ENCODE measurements at regions not wholly inside any gene's neighbourhood (a gene's known extent, or its start where the extent isn't known, plus 50 kb on each side); places are given as distances from the start of the nearest gene placed in this dataset.
"Not testable (repeated sequence)": the region's sequence is repeated elsewhere in the genome, so short reads cannot be mapped to it uniquely, and the experiment has no call there.

DNA sequence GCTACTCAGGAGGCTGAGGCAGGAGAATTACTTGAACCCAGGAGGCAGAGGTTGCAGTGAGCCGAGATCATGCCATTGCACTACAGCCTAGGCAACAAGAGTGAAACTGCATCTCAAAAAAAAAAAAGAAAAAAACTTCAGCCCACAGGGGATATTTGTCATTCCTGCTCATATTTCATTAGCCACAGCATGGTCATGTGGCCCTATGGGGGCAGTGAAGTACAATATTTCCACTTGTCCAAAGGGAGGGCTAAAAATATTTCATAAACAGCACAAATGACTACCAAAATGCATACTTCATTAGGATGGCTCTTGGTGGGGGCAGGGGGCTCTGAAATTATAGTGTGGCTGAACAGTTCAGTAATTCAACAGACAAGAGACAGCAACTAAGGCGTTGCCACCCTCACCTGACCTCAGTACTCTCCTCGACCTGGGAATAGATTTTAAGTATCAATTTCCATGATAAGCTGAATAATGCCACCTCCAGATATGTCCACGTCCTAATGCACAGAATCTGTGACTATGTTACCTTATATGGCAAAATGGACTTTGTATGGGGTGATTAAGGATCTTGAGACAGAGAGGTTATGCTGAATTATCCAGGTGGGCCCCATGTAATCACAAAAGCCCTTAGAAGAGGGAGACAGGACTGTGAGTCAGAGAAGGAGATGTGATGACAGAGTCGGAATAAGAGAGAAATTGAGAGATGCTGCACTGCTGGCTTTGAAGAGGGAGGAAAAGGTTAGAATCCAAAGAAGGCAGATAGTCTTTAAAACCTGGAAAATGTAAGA is 158.2 kb upstream of the CRIM1 start:
- intact Hi-C loops (cut with DNase I), result no loop called here
- Histone ChIP-seq H3K27me3 (ENCODE audit: control insufficient read depth in 1 of 2, insufficient read depth in 2 of 2, low read length in 1 of 2) (no peaks in the 10 kb centered on the region), H3K27ac (ENCODE audit: low read depth in 1 of 2, low read length in 2 of 2) (no peak overlapping the region), H3K4me1 (ENCODE audit: control insufficient read depth in 1 of 2, insufficient read depth in 2 of 2, low read length in 2 of 2) (no peaks in the 10 kb centered on the region), H3K36me3 (ENCODE audit: control insufficient read depth in 1 of 2, insufficient read depth in 2 of 2, low read length in 1 of 2) (no peaks in the 10 kb centered on the region), H3K9me3 (ENCODE audit: control insufficient read depth, low read length) (peaks cover 6% of the 10 kb centered on the region), H3K4me3 (ENCODE audit: low read length in 2 of 2) (no peak overlapping the region)
- WGBS, 2 donors, result 62 to 64% methylated on average over 5 of the region's 5 CpGs
- DNase-seq, result no peak
- ATAC-seq (ENCODE audit: low FRiP score), result no peak

DNA sequence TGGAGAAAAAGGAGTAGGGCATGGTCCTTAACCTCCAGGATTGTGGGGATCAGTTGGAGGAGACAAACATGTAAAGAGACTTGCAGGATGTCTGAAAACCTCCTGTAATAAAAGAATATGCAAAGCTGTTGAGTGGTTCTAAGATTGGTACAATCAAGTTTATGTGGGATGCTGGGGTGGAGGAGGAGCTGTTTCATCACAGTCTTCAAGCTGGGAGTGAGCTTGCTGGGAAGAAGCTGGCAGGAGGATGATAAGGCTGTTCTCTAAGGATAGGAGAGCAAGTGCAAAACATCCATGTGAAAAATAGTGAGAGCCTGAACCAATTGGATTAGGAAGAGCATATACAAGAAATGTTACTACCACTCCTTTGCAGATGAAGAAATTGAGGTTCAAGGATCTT is 161.9 kb upstream of the CRIM1 start:
- Histone ChIP-seq H3K4me3 (ENCODE audit: low read length in 2 of 2) (no peak overlapping the region), H3K36me3 (ENCODE audit: control insufficient read depth in 1 of 2, insufficient read depth in 2 of 2, low read length in 1 of 2) (no peaks in the 10 kb centered on the region), H3K27me3 (ENCODE audit: control insufficient read depth in 1 of 2, insufficient read depth in 2 of 2, low read length in 1 of 2) (no peaks in the 10 kb centered on the region), H3K4me1 (ENCODE audit: control insufficient read depth in 1 of 2, insufficient read depth in 2 of 2, low read length in 2 of 2) (no peaks in the 10 kb centered on the region), H3K9me3 (ENCODE audit: control insufficient read depth, low read length) (no peaks in the 10 kb centered on the region), H3K27ac (ENCODE audit: low read depth in 1 of 2, low read length in 2 of 2) (no peak overlapping the region)
- intact Hi-C loops (cut with DNase I), result no loop called here
- ATAC-seq (ENCODE audit: low FRiP score), result no peak
- no peak for DNase-seq

DNA sequence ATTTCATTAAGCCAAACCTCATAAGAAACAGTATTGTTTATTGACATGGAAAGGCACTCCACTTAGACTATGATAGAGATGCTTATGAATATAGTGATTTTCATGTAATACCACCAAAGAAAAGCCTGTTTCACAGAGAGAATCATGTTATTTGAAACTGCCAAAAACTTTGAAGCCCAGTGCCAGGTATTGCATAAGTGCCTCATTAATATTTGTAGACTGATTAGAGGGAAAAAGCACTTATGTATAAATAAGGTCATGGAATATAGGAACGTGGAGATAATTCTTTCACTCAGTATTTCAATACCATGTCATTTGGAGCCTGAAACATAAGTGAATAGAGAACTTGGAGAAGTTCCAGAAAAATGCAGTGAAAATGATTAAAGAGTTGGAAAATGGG is 162.6 kb upstream of the CRIM1 start:
- intact Hi-C loops (cut with DNase I), result no loop called here
- no peak overlapping the region for H3K27ac ChIP-seq (ENCODE audit: low read depth in 1 of 2, low read length in 2 of 2)
- WGBS, 2 donors, result 2% methylated on average over 1 of the region's 1 CpG

DNA sequence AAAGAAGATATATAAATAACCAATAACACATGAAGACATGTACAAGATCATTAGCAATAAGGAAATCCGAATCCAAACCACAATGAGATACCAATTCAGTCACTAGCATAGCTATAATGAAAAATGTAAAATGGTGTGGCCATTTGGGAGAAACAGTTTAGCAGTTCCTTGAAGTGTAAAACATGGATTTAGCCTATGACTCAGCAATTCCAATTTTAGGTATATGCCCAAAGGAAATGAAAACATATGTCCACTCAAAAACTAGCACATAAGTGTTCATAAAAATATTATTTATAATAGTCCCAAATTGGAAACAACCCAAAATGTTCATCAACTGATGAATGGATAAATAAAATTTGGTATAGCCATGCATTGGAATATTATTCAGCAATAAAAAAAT is 165.5 kb upstream of the CRIM1 start:
- Histone ChIP-seq H3K27ac (ENCODE audit: low read depth in 1 of 2, low read length in 2 of 2) (no peak overlapping the region), H3K9me3 (ENCODE audit: control insufficient read depth, low read length) (no peaks in the 10 kb centered on the region), H3K27me3 (ENCODE audit: control insufficient read depth in 1 of 2, insufficient read depth in 2 of 2, low read length in 1 of 2) (peaks cover 0 to 1% of the 10 kb centered on the region in 2 donors), H3K4me1 (ENCODE audit: control insufficient read depth in 1 of 2, insufficient read depth in 2 of 2, low read length in 2 of 2) (no peaks in the 10 kb centered on the region), H3K4me3 (ENCODE audit: low read length in 2 of 2) (no peak overlapping the region), H3K36me3 (ENCODE audit: control insufficient read depth in 1 of 2, insufficient read depth in 2 of 2, low read length in 1 of 2) (no peaks in the 10 kb centered on the region)
- ATAC-seq (ENCODE audit: low FRiP score) (no peak), DNase-seq (no peak)
- 68 to 80% methylated on average over 1 of the region's 1 CpG for WGBS, 2 donors
- intact Hi-C loops (cut with DNase I), result no loop called here

More for the DNA sequence above, 162.6 kb upstream of the CRIM1 start:
- Histone ChIP-seq H3K4me1 (ENCODE audit: control insufficient read depth in 1 of 2, insufficient read depth in 2 of 2, low read length in 2 of 2) (no peaks in the 10 kb centered on the region), H3K4me3 (ENCODE audit: low read length in 2 of 2) (no peak overlapping the region), H3K27me3 (ENCODE audit: control insufficient read depth in 1 of 2, insufficient read depth in 2 of 2, low read length in 1 of 2) (no peaks in the 10 kb centered on the region), H3K36me3 (ENCODE audit: control insufficient read depth in 1 of 2, insufficient read depth in 2 of 2, low read length in 1 of 2) (no peaks in the 10 kb centered on the region), H3K9me3 (ENCODE audit: control insufficient read depth, low read length) (no peaks in the 10 kb centered on the region)
- no peak for DNase-seq
- ATAC-seq (ENCODE audit: low FRiP score), result no peak

DNA sequence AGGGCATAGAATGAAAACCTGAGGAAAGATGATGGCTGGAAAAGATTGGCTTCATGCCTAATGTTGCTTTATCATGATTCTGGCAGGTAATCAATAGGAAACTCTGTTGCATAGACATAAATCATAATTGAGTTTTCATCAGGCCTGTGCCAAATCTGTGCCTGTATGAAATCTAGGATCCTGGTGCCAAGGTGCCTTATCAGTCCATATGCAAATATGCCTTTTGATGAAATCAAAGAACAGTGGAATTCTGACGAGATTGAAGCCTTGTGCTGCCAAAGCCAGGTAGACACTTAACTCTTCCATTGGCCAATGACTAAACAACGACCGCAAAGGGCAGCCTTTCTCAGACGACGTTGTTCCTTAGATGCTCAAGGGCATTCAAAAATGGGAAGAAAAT is 170.0 kb upstream of the CRIM1 start:
- H3K4me1 ChIP-seq (ENCODE audit: control insufficient read depth in 1 of 2, insufficient read depth in 2 of 2, low read length in 2 of 2), result no peaks in the 10 kb centered on the region

DNA sequence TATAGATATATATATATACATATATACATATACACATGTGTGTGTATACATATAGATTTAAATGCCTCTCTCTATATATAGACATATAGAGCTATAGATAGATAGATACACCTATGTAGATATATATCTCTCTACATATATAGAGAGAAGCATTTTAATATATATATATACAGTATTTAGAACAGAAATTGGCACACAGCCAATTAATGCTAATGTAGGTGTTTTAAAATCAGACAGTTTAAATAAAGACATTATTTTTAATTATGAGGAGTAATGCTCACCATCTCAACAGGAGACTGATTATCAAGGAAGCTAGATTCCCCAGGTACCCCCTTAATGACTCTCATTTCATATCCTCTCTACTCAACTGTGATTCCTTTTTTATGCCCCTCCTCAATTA is 170.7 kb upstream of the CRIM1 start:
- H3K9me3 ChIP-seq (ENCODE audit: control insufficient read depth, low read length), result no peaks in the 10 kb centered on the region
- H3K4me1 ChIP-seq (ENCODE audit: control insufficient read depth in 1 of 2, insufficient read depth in 2 of 2, low read length in 2 of 2), result no peaks in the 10 kb centered on the region
- DNase-seq (no peak), ATAC-seq (ENCODE audit: low FRiP score) (no peak)
- no peaks in the 10 kb centered on the region for H3K36me3 ChIP-seq (ENCODE audit: control insufficient read depth in 1 of 2, insufficient read depth in 2 of 2, low read length in 1 of 2)
- no peak overlapping the region for H3K27ac ChIP-seq (ENCODE audit: low read depth in 1 of 2, low read length in 2 of 2)
- intact Hi-C loops (cut with DNase I), result no loop called here
- H3K4me3 ChIP-seq (ENCODE audit: low read length in 2 of 2), result no peak overlapping the region
- H3K27me3 ChIP-seq (ENCODE audit: control insufficient read depth in 1 of 2, insufficient read depth in 2 of 2, low read length in 1 of 2), result peaks cover 0 to 1% of the 10 kb centered on the region in 2 donors

More for the DNA sequence above, 170.0 kb upstream of the CRIM1 start:
- Histone ChIP-seq H3K27me3 (ENCODE audit: control insufficient read depth in 1 of 2, insufficient read depth in 2 of 2, low read length in 1 of 2) (peaks cover 0 to 1% of the 10 kb centered on the region in 2 donors), H3K9me3 (ENCODE audit: control insufficient read depth, low read length) (no peaks in the 10 kb centered on the region), H3K36me3 (ENCODE audit: control insufficient read depth in 1 of 2, insufficient read depth in 2 of 2, low read length in 1 of 2) (no peaks in the 10 kb centered on the region), H3K4me3 (ENCODE audit: low read length in 2 of 2) (no peak overlapping the region), H3K27ac (ENCODE audit: low read depth in 1 of 2, low read length in 2 of 2) (no peak overlapping the region)
- DNase-seq, result no peak
- intact Hi-C loops (cut with DNase I), result no loop called here
- ATAC-seq (ENCODE audit: low FRiP score), result no peak
- 76 to 78% methylated on average over 5 of the region's 5 CpGs for WGBS, 2 donors

DNA sequence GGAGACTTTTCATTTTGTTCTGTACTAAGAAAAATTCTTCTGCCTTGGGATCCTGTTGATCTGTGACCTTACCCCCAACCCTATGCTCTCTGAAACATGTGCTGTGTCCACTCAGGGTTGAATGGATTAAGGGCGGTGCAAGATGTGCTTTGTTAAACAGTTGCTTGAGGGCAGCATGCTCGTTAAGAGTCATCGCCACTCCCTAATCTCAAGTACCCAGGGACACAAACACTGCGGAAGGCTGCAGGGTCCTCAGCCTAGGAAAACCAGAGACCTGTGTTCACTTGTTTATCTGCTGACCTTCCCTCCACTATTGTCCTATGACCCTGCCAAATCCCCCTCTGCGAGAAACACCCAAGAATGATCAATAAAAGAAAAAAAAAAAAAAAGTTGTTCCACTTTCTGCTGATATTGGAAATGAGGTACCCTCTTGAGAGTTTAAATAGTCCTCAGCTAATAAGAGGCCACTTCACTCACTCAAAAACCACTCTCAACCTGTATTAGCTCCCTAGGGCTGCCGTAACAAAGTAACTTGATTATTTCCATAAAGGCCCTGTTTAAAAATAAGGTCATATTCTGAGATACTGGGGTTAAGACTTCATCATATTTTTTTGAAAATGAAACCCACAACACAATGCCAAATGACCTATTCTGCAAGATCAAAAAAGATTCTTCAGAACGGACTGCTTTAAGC is 174.6 kb upstream of the CRIM1 start:
- WGBS, 2 donors, result 89 to 90% methylated on average over 7 of the region's 7 CpGs
- H3K9me3 ChIP-seq (ENCODE audit: control insufficient read depth, low read length); H3K36me3 ChIP-seq (ENCODE audit: control insufficient read depth in 1 of 2, insufficient read depth in 2 of 2, low read length in 1 of 2); H3K4me1 ChIP-seq (ENCODE audit: control insufficient read depth in 1 of 2, insufficient read depth in 2 of 2, low read length in 2 of 2); ATAC-seq (ENCODE audit: low FRiP score); H3K27ac ChIP-seq (ENCODE audit: low read depth in 1 of 2, low read length in 2 of 2); H3K27me3 ChIP-seq (ENCODE audit: control insufficient read depth in 1 of 2, insufficient read depth in 2 of 2, low read length in 1 of 2); H3K4me3 ChIP-seq (ENCODE audit: low read length in 2 of 2); DNase-seq; intact Hi-C loops (cut with DNase I): not testable (repeated sequence)

DNA sequence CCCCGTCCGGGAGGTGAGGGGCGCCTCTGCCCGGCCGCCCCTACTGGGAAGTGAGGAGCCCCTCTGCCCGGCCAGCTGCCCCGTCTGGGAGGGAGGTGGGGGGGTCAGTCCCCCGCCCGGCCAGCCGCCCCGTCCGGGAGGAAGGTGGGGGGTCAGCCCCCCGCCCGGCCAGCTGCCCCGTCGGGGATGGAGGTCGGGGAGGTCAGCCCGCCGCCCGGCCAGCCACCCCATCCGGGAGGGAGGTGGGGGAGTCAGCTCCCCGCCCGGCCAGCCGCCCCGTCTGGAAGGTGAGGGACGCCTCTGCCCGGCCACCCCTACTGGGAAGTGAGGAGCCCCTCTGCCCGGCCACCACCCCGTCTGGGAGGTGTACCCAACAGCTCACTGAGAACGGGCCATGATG is 175.3 kb upstream of the CRIM1 start:
- WGBS, 2 donors, result 98 to 99% methylated on average over 13 to 24 of the region's 30 CpGs
- H3K27ac ChIP-seq (ENCODE audit: low read depth in 1 of 2, low read length in 2 of 2); H3K36me3 ChIP-seq (ENCODE audit: control insufficient read depth in 1 of 2, insufficient read depth in 2 of 2, low read length in 1 of 2); H3K4me3 ChIP-seq (ENCODE audit: low read length in 2 of 2); intact Hi-C loops (cut with DNase I); ATAC-seq (ENCODE audit: low FRiP score); H3K9me3 ChIP-seq (ENCODE audit: control insufficient read depth, low read length); H3K27me3 ChIP-seq (ENCODE audit: control insufficient read depth in 1 of 2, insufficient read depth in 2 of 2, low read length in 1 of 2); DNase-seq; H3K4me1 ChIP-seq (ENCODE audit: control insufficient read depth in 1 of 2, insufficient read depth in 2 of 2, low read length in 2 of 2): not testable (repeated sequence)

DNA sequence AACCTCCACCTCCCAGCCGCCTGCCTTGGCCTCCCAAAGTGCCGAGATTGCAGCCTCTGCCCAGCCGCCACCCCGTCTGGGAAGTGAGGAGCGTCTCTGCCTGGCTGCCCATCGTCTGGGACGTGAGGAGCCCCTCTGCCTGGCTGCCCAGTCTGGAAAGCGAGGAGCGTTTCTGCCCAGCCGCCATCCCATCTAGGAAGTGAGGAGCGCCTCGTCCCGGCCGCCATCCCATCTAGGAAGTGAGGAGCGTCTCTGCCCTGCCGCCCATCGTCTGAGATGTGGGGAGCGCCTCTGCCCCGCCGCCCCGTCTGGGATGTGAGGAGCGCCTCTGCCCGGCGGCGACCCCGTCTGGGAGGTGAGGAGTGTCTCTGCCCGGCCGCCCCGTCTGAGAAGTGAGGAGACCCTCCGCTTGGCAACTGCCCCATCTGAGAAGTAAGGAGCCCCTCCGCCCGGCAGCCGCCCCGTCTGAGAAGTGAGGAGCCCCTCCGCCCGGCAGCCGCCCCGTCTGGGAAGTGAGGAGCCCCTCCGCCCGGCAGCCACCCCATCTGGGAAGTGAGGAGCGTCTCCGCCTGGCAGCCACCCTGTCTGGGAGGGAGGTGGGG is 175.8 kb upstream of the CRIM1 start:
- ATAC-seq (ENCODE audit: low FRiP score); H3K27ac ChIP-seq (ENCODE audit: low read depth in 1 of 2, low read length in 2 of 2); intact Hi-C loops (cut with DNase I); H3K4me1 ChIP-seq (ENCODE audit: control insufficient read depth in 1 of 2, insufficient read depth in 2 of 2, low read length in 2 of 2); H3K27me3 ChIP-seq (ENCODE audit: control insufficient read depth in 1 of 2, insufficient read depth in 2 of 2, low read length in 1 of 2); DNase-seq; H3K9me3 ChIP-seq (ENCODE audit: control insufficient read depth, low read length); H3K36me3 ChIP-seq (ENCODE audit: control insufficient read depth in 1 of 2, insufficient read depth in 2 of 2, low read length in 1 of 2); H3K4me3 ChIP-seq (ENCODE audit: low read length in 2 of 2): not testable (repeated sequence)
- 94 to 96% methylated on average over 18 to 41 of the region's 42 CpGs for WGBS, 2 donors

Measured in aorta (tissue), 5 donors.